HCT116 (cell line): ENCODE measurements at regions not wholly inside any gene's neighbourhood (a gene's known extent, or its start where the extent isn't known, plus 50 kb on each side); places are given as distances from the start of the nearest gene placed in this dataset.

ENCODE experiments used
- ATAC-seq: fragments of 200-7000 bp; cut with Tn5 transposase; 2 replicates; pipeline ENCODE4 v1.9.1; 2020; ENCODE audit warnings: mild to moderate bottlenecking, moderate library complexity
- BruUV-seq: library from RNA; stranded (reverse); fragments of 400-500 nt; replicated peaks from 2 replicates; lab custom pipeline; 2021; lab: Mats Ljungman, UMichigan
- CTCF ChIA-PET: fragments of 300-600 bp; sonication (Branson Sonifier 250); formaldehyde crosslinking; loops from one replicate; lab custom pipeline; 2021; ENCODE audit warnings: antibody characterized with exemption; lab: Charles Lee
- POLR2A ChIA-PET: fragments of 300-600, 350-600 bp; sonication (Branson Sonifier 250); formaldehyde crosslinking; loops from one replicate; lab custom pipeline; 2021; ENCODE audit warnings: antibody characterized with exemption; lab: Charles Lee
- RAD21 ChIA-PET, 2 experiments: fragments of 300-600 bp; sonication (Branson Sonifier 250); formaldehyde crosslinking; loops; one replicate each; lab custom pipeline; 2023; ENCODE audit warnings: low total read pairs in 2 of 2; ENCODE audit not compliant: uncharacterized antibody in 2 of 2, unreplicated experiment in 2 of 2, low non-redundant PET in 1 of 2; lab: Charles Lee
- DNase-seq: peaks from one replicate; pipeline ENCODE4 v3.0.0-alpha.2; 2010; ENCODE audit warnings: low read depth, low spot score
- H2AFZ ChIP-seq: fragments of 200-600 bp; shearing (Covaris generic), sonication (generic); 2 replicates; pipeline ENCODE4 v1.6.1; 2017; ENCODE audit warnings: low read depth, mixed run types, mixed read lengths, antibody characterized with exemption, low read length; ENCODE audit not compliant: poor library complexity, severe bottlenecking
- H3K27ac ChIP-seq: 2 replicates; pipeline ENCODE4 v1.5.1; 2012; ENCODE audit warnings: low read depth, low read length
- H3K27me3 ChIP-seq: fragments of 200-600 bp; sonication (generic); 2 replicates; pipeline ENCODE4 v1.6.1; 2016; ENCODE audit warnings: mixed run types, low read length, mixed read lengths; ENCODE audit not compliant: insufficient read depth
- H3K36me3 ChIP-seq, 2 experiments: fragments of 200-500 bp in 1 of 2; fragments of 200-600 bp in 1 of 2; sonication (Bioruptor generic) in 1 of 2; sonication (generic) in 1 of 2; 2 replicates each; pipeline versions ENCODE4 v1.5.1 to v1.6.1; 2014 to 2016; ENCODE audit warnings: low read length in 2 of 2, inconsistent platforms in 1 of 2, mixed read lengths in 1 of 2, mixed run types in 1 of 2; ENCODE audit not compliant: insufficient read depth in 2 of 2, control insufficient read depth in 1 of 2
- H3K4me1 ChIP-seq, 2 experiments: fragments of 200-600 bp in 1 of 2; sonication (generic) in 1 of 2; 2 replicates each; pipeline versions ENCODE4 v1.5.1 to v1.6.1; 2012 to 2017; ENCODE audit warnings: low read length in 2 of 2, inconsistent platforms in 1 of 2, mild to moderate bottlenecking in 1 of 2, mixed read lengths in 1 of 2, mixed run types in 1 of 2, moderate library complexity in 1 of 2; ENCODE audit not compliant: insufficient read depth in 2 of 2, control insufficient read depth in 1 of 2
- H3K4me2 ChIP-seq: fragments of 200-600 bp; sonication (generic); 2 replicates; pipeline ENCODE4 v1.6.1; 2017; ENCODE audit warnings: mixed run types, low read length, mixed read lengths
- H3K4me3 ChIP-seq, 2 experiments: fragments of 200-600 bp in 1 of 2; sonication (generic) in 1 of 2; replicated peaks in 1 of 2; 2 replicates each; pipeline ENCODE4 v1.5.1; 2011 to 2016; ENCODE audit warnings: low read length in 2 of 2, control low read depth in 1 of 2, low read depth in 1 of 2, mild to moderate bottlenecking in 1 of 2, mixed read lengths in 1 of 2, mixed run types in 1 of 2
- H3K79me2 ChIP-seq: fragments of 200-600 bp; sonication (generic); 2 replicates; pipeline ENCODE4 v1.6.1; 2017; ENCODE audit warnings: mild to moderate bottlenecking, mixed run types, low read length, moderate library complexity, mixed read lengths; ENCODE audit not compliant: insufficient read depth
- H3K9ac ChIP-seq: fragments of 200-600 bp; sonication (generic); 2 replicates; pipeline ENCODE4 v1.6.1; 2016; ENCODE audit warnings: low read length, mixed read lengths
- H3K9me2 ChIP-seq: fragments of 200-600 bp; sonication (generic), shearing (Covaris generic); 2 replicates; pipeline ENCODE4 v1.6.1; 2017; ENCODE audit warnings: mixed run types, mild to moderate bottlenecking, moderate library complexity; ENCODE audit not compliant: insufficient read depth
- H3K9me3 ChIP-seq, 2 experiments: fragments of 200-500 bp in 1 of 2; fragments of 200-600 bp in 1 of 2; sonication (Bioruptor generic) in 1 of 2; sonication (generic) in 1 of 2; 2 replicates each; pipeline ENCODE4 v1.6.1; 2014 to 2017; ENCODE audit warnings: low read length in 2 of 2, mixed read lengths in 2 of 2, inconsistent platforms in 1 of 2, low read depth in 1 of 2, mild to moderate bottlenecking in 1 of 2, mixed run types in 1 of 2, moderate library complexity in 1 of 2; ENCODE audit not compliant: control insufficient read depth in 1 of 2, insufficient read depth in 1 of 2
- H4K20me1 ChIP-seq: fragments of 200-600 bp; sonication (generic), shearing (Covaris generic); 2 replicates; pipeline ENCODE4 v1.6.1; 2017; ENCODE audit warnings: mixed run types, mild to moderate bottlenecking, moderate library complexity; ENCODE audit not compliant: insufficient read depth
- ATF3 ChIP-seq: IDR thresholded peaks from 2 replicates; pipeline ENCODE4 v1.6.1; 2012
- ELF1 ChIP-seq: IDR thresholded peaks from 2 replicates; pipeline ENCODE4 v1.6.1; 2012; ENCODE audit warnings: low read depth, borderline replicate concordance
- EZH2phosphoT487 ChIP-seq: fragments of 200-600 bp; IDR thresholded peaks from 2 replicates; pipeline ENCODE4 v1.6.1; 2018; ENCODE audit warnings: antibody characterized with exemption, borderline replicate concordance
- JUND ChIP-seq: IDR thresholded peaks from 2 replicates; pipeline ENCODE4 v1.6.1; 2012
- POLR2A ChIP-seq: IDR thresholded peaks from 2 replicates; pipeline ENCODE4 v1.7.0; 2011; ENCODE audit warnings: borderline replicate concordance; ENCODE audit not compliant: insufficient read depth, insufficient read length; ENCODE audit errors: extremely low read depth
- POLR2AphosphoS5 ChIP-seq: IDR thresholded peaks from 2 replicates; pipeline ENCODE4 v1.6.1; 2011; ENCODE audit warnings: mild to moderate bottlenecking, low read depth, low read length, moderate library complexity
- RAD21 ChIP-seq: IDR thresholded peaks from 2 replicates; pipeline ENCODE4 v1.6.1; 2012; ENCODE audit warnings: low read depth, mild to moderate bottlenecking
- SIN3A ChIP-seq: IDR thresholded peaks from 2 replicates; pipeline ENCODE4 v1.6.1; 2012; ENCODE audit warnings: low read depth
- ZFX ChIP-seq: fragments of 450-650 bp; IDR thresholded peaks from 2 replicates; pipeline ENCODE4 v1.6.1; 2017
- intact Hi-C: fragments of 100-400 bp; cut with micrococcal nuclease; formaldehyde crosslinking; loops from 2 replicates; pipeline ENCODE4 v1.10.0; 2022
- TF ChIP-seq, protein P1 (sequence below): IDR thresholded peaks from 2 replicates; pipeline ENCODE4 v1.6.1; 2012; ENCODE audit warnings: low read depth
- TF ChIP-seq, protein P2 (sequence below): IDR thresholded peaks from 2 replicates; pipeline ENCODE4 v1.6.1; 2011; ENCODE audit warnings: mild to moderate bottlenecking, low read length, moderate library complexity; ENCODE audit not compliant: insufficient replicate concordance; ENCODE audit errors: extremely low read depth

- ChIA-PET CTCF (no interaction called here), POLR2A (no interaction called here), RAD21 (no interaction called here)
- H3K4me3 ChIP-seq = no peak overlapping the region
- ATAC-seq (no peak), DNase-seq (no peak)
- H3K9me2 ChIP-seq = no peaks in the 10 kb centered on the region
- H3K9ac ChIP-seq = no peak overlapping the region
- H3K27me3 ChIP-seq = no peaks in the 10 kb centered on the region
- no peak overlapping the region for H2AFZ ChIP-seq
- H3K27ac ChIP-seq = no peak overlapping the region
- BruUV-seq = no TSS peak
- H3K9me3 ChIP-seq = no peaks in the 10 kb centered on the region
- no peak for TF ChIP-seq JUND
- no peak for TF ChIP-seq ZFX
- TF ChIP-seq RAD21 = no peak
- TF ChIP-seq EZH2phosphoT487 = no peak
- H3K4me1 ChIP-seq = no peaks in the 10 kb centered on the region
- no peaks in the 10 kb centered on the region for H3K36me3 ChIP-seq
- no peaks in the 10 kb centered on the region for H3K79me2 ChIP-seq
- intact Hi-C loops = no loop called here
- no peaks in the 10 kb centered on the region for H4K20me1 ChIP-seq
- H3K4me2 ChIP-seq = no peak overlapping the region
Measured at GRCh38 chr13:76790980-76791819, 95.0 kb downstream of the KCTD12 start.

DNA sequence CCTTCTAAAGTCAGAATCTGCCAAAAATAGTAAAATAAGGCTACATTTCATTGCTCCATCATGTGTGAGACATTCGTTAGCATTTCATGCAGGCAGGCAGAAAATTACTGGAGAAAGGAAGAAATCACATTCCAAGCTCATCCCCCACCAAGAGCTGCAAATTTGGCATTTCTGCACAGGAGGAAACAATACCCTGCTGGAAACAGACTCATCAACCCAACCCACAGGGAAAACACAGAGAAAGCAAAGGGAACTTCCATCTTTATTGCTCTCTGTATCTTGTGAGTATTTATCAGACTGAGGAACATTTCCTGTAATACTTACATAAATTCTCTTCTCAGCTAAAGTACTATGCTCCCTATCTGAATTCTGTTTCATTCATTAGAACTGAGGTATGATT, 95.7 kb downstream of the KCTD12 start:
- H3K79me2 ChIP-seq = no peaks in the 10 kb centered on the region
- DNase-seq (no peak), ATAC-seq (no peak)
- TF ChIP-seq RAD21 (no peak), EZH2phosphoT487 (no peak), POLR2AphosphoS5 (no peak), ATF3 (no peak), SIN3A (no peak), JUND (no peak), ELF1 (no peak), POLR2A (no peak)
- TF ChIP-seq, protein P1, sequence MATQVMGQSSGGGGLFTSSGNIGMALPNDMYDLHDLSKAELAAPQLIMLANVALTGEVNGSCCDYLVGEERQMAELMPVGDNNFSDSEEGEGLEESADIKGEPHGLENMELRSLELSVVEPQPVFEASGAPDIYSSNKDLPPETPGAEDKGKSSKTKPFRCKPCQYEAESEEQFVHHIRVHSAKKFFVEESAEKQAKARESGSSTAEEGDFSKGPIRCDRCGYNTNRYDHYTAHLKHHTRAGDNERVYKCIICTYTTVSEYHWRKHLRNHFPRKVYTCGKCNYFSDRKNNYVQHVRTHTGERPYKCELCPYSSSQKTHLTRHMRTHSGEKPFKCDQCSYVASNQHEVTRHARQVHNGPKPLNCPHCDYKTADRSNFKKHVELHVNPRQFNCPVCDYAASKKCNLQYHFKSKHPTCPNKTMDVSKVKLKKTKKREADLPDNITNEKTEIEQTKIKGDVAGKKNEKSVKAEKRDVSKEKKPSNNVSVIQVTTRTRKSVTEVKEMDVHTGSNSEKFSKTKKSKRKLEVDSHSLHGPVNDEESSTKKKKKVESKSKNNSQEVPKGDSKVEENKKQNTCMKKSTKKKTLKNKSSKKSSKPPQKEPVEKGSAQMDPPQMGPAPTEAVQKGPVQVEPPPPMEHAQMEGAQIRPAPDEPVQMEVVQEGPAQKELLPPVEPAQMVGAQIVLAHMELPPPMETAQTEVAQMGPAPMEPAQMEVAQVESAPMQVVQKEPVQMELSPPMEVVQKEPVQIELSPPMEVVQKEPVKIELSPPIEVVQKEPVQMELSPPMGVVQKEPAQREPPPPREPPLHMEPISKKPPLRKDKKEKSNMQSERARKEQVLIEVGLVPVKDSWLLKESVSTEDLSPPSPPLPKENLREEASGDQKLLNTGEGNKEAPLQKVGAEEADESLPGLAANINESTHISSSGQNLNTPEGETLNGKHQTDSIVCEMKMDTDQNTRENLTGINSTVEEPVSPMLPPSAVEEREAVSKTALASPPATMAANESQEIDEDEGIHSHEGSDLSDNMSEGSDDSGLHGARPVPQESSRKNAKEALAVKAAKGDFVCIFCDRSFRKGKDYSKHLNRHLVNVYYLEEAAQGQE = no peak
- TF ChIP-seq, protein P2, sequence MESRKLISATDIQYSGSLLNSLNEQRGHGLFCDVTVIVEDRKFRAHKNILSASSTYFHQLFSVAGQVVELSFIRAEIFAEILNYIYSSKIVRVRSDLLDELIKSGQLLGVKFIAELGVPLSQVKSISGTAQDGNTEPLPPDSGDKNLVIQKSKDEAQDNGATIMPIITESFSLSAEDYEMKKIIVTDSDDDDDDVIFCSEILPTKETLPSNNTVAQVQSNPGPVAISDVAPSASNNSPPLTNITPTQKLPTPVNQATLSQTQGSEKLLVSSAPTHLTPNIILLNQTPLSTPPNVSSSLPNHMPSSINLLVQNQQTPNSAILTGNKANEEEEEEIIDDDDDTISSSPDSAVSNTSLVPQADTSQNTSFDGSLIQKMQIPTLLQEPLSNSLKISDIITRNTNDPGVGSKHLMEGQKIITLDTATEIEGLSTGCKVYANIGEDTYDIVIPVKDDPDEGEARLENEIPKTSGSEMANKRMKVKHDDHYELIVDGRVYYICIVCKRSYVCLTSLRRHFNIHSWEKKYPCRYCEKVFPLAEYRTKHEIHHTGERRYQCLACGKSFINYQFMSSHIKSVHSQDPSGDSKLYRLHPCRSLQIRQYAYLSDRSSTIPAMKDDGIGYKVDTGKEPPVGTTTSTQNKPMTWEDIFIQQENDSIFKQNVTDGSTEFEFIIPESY = no peak
- no peaks in the 10 kb centered on the region for H3K36me3 ChIP-seq
- RAD21 ChIA-PET = no interaction called here
- H3K27ac ChIP-seq = no peak overlapping the region
- no peak overlapping the region for H3K4me2 ChIP-seq
- CTCF ChIA-PET = no interaction called here
- H3K9ac ChIP-seq = no peak overlapping the region
- intact Hi-C loops = no loop called here
- no peak overlapping the region for H3K4me3 ChIP-seq
- H3K27me3 ChIP-seq = no peaks in the 10 kb centered on the region
- no peak overlapping the region for H2AFZ ChIP-seq
- POLR2A ChIA-PET = no interaction called here
- H4K20me1 ChIP-seq = no peaks in the 10 kb centered on the region
- no peaks in the 10 kb centered on the region for H3K9me2 ChIP-seq
- H3K4me1 ChIP-seq = no peaks in the 10 kb centered on the region
- BruUV-seq = no TSS peak
- no peaks in the 10 kb centered on the region for H3K9me3 ChIP-seq
